GM18909 (cell line): ENCODE measurements at regions not wholly inside any gene's neighbourhood (a gene's known extent, or its start where the extent isn't known, plus 50 kb on each side); places are given as distances from the start of the nearest gene placed in this dataset.

Source experiments
- ATAC-seq: cut with Tn5 transposase; IDR thresholded peaks from one replicate; pipeline ENCODE4 v1.9.1; 2021; ENCODE audit warnings: mild to moderate bottlenecking; ENCODE audit not compliant: unreplicated experiment, poor library complexity

- no peak for ATAC-seq
Observed at GRCh38 chr10:88081457-88082054, 218.1 kb downstream of the PTEN start.

GRCh38 chr10:88082391-88082790 is 219.0 kb downstream of the PTEN start:
- ATAC-seq, result peak; percentile 32

GRCh38 chr10:88082806-88083596 is 219.6 kb downstream of the PTEN start:
- ATAC-seq, result peak; percentile 80

GRCh38 chr10:88083597-88083989 is 220.2 kb downstream of the PTEN start:
- no peak for ATAC-seq

- ATAC-seq, result no peak
Observed at GRCh38 chr10:88086187-88086960, 222.9 kb downstream of the PTEN start.

- no peak for ATAC-seq
Observed at GRCh38 chr10:88088441-88089340, 225.3 kb downstream of the PTEN start.

- ATAC-seq, result no peak
Observed at GRCh38 chr10:88089498-88089897, 226.1 kb downstream of the PTEN start.

- ATAC-seq, result peak; percentile 27
Observed at GRCh38 chr10:88090568-88091214, 227.3 kb downstream of the PTEN start.

GRCh38 chr10:88091490-88092061 is 228.2 kb downstream of the PTEN start:
- ATAC-seq, result peak; percentile 85

GRCh38 chr10:88092265-88092664 is 228.8 kb downstream of the PTEN start:
- ATAC-seq, result no peak

GRCh38 chr10:88092973-88093372 is 229.5 kb downstream of the PTEN start:
- ATAC-seq, result no peak

GRCh38 chr10:88094795-88095194 is 231.4 kb downstream of the PTEN start:
- ATAC-seq, result no peak

GRCh38 chr10:88095223-88095721 is 231.8 kb downstream of the PTEN start:
- no peak for ATAC-seq

GRCh38 chr10:88095778-88096431 is 232.5 kb downstream of the PTEN start:
- ATAC-seq, result no peak

GRCh38 chr10:88097092-88097516 is 233.7 kb downstream of the PTEN start:
- ATAC-seq, result no peak

- no peak for ATAC-seq
Observed at GRCh38 chr10:88097536-88097935, 234.1 kb downstream of the PTEN start.

- no peak for ATAC-seq
Observed at GRCh38 chr10:88100281-88100680, 236.9 kb downstream of the PTEN start.

GRCh38 chr10:88101666-88102065 is 238.2 kb downstream of the PTEN start:
- no peak for ATAC-seq

GRCh38 chr10:88103576-88103975 is 240.2 kb downstream of the PTEN start:
- no peak for ATAC-seq
